ENCODE measurements at regions not wholly inside any gene's neighbourhood (a gene's known extent, or its start where the extent isn't known, plus 50 kb on each side); places are given as distances from the start of the nearest gene placed in this dataset.

DNA sequence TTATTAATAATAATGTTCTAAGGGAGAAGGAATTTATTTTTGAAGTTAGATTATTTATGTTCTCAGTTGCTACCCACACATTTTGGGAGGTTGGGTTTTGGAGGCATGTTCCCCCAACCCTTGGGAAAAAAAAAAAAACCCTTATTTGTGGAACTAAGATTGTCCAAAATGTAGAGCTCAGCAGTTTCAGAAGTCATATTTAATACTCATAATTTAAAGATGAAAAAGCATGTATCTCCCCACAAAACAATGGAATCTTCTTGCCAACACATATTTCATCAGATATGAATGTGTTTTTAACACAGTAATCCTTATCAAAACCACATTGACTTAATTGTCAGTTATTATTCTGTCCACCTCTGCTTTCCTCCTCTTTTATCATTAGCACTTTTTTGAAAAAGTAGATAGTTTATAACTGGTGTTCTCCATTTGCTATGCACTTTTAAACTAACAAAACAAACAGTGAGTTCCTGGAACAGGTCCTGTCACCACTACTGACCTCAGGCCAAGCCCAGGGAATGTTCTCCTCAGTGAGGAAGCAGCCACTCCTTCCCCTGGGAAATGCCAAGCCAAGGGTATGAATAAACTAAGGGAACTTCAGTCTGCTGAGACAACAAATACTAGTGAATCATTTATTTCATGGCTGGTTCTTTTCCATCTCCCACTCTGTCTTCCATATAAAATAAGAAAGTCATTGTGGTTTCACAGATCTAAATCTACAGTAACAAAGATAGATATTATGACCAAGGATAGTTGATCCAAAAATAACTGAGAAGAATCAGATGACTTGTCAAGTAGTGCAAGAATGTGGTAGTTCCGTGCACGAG is 414.4 kb upstream of the ALCAM start:
- no peak overlapping the region for H3K27ac Mint-ChIP-seq
- ATAC-seq (no peak), DNase-seq (ENCODE audit: low spot score in 2 of 2) (no peak)
- H3K36me3 Mint-ChIP-seq = no peaks in the 10 kb centered on the region
- H3K9me3 Mint-ChIP-seq = peaks cover 10 to 12% of the 10 kb centered on the region in 2 donors

DNA sequence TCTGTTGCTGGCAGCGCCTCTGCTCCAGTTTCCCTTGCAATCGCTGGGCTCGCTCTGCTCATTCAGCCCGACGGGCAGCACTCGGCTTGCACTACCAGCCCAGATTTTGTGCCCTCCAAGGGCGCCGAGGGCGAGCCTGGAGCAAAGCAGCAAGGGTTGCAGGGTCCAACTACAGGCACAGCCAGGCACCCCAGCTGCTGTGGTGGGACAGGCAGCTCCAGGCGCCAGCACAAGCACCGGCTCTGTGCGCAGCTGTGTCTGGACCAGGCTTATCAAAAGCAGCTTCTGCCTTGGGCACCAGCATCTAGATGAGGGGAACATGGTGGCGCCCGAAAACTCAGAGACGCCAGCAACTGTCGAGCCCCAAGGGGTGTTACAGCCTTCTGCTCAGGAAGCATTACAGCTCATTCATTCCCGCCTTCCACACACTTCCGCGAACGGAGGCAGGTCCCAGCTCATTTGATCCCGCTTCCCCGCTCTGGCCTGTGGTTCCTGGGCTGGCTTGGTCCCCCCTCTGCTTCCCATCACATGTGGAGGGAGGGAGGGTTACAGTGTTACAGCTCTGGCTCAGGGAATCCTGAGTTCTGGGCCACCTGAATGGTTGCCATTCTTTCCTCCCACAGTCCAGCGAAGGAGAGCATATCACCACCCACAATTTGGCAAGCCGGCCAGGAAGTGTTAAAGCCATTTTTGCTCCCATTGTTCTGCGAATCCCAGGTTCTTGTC is 409.9 kb upstream of the ALCAM start:
- no peak for ATAC-seq
- H3K9me3 Mint-ChIP-seq = no peaks in the 10 kb centered on the region

GRCh38 chr3:104960579-104960978 is 406.1 kb upstream of the ALCAM start:
- H3K9me3 Mint-ChIP-seq = no peaks in the 10 kb centered on the region
- ATAC-seq (no peak), DNase-seq (ENCODE audit: low spot score in 2 of 2) (no peak)
- no peak overlapping the region for H3K27ac Mint-ChIP-seq
- no peaks in the 10 kb centered on the region for H3K36me3 Mint-ChIP-seq

More for the DNA sequence above, 409.9 kb upstream of the ALCAM start:
- no peaks in the 10 kb centered on the region for H3K36me3 Mint-ChIP-seq
- DNase-seq (ENCODE audit: low spot score in 2 of 2) = no peak
- no peak overlapping the region for H3K27ac Mint-ChIP-seq

- H3K27ac Mint-ChIP-seq = no peak overlapping the region
- DNase-seq (ENCODE audit: low spot score in 2 of 2) = no peak
- ATAC-seq = no peak
- H3K36me3 Mint-ChIP-seq = no peaks in the 10 kb centered on the region
- no peaks in the 10 kb centered on the region for H3K9me3 Mint-ChIP-seq
Observed at GRCh38 chr3:104961851-104962250, 404.9 kb upstream of the ALCAM start.

- Mint-ChIP-seq H3K27ac (no peak overlapping the region), H3K36me3 (no peaks in the 10 kb centered on the region), H3K9me3 (no peaks in the 10 kb centered on the region)
- ATAC-seq (no peak), DNase-seq (ENCODE audit: low spot score in 2 of 2) (no peak)
Observed at GRCh38 chr3:104974316-104974715, 392.4 kb upstream of the ALCAM start.

DNA sequence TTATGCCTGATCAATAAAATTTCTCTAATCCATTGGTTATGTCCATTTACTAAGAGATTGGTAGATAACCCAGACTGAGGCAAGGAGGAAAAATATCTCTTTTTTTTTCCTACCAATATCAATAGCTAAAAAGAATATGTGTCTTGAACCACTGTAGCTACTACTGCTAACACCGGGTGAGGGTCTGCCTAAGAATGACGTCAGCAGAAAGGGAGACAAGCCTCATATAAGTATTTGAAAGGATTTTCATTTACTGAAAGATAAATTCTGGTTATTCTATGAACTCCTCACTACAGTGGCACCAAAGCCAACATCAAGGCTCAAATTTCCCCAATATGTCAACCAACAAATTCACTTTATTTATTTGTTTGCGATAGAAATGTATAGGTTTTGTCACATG is 389.0 kb upstream of the ALCAM start:
- H3K36me3 Mint-ChIP-seq = no peaks in the 10 kb centered on the region
- no peaks in the 10 kb centered on the region for H3K9me3 Mint-ChIP-seq
- DNase-seq (ENCODE audit: low spot score in 2 of 2) = no peak
- no peak overlapping the region for H3K27ac Mint-ChIP-seq
- ATAC-seq = no peak

DNA sequence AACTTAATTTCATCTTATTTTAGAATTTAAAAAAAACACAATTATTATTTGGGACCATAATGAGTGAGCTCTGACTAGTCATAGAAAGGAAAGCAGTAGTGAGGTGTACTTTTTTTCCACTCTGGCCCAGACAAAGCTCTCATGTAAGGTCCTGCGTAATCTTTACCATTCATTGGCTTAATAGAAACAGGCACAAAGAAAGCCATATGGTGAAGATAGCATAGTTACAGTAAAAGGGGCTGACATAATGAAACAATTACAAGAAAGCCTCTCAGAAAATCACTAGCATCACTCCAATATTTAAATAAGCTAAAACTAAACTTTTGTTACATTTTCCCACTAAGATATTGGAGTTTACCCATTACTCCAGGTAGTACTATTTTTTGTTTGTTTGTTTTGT is 384.6 kb upstream of the ALCAM start:
- no peak for DNase-seq (ENCODE audit: low spot score in 2 of 2)
- Mint-ChIP-seq H3K27ac (no peak overlapping the region), H3K36me3 (no peaks in the 10 kb centered on the region), H3K9me3 (no peaks in the 10 kb centered on the region)
- ATAC-seq = no peak

GRCh38 chr3:104987859-104988258 is 378.9 kb upstream of the ALCAM start:
- H3K36me3 Mint-ChIP-seq = no peaks in the 10 kb centered on the region
- no peak overlapping the region for H3K27ac Mint-ChIP-seq
- DNase-seq (ENCODE audit: low spot score in 2 of 2) = no peak
- H3K9me3 Mint-ChIP-seq = no peaks in the 10 kb centered on the region
- ATAC-seq = no peak

DNA sequence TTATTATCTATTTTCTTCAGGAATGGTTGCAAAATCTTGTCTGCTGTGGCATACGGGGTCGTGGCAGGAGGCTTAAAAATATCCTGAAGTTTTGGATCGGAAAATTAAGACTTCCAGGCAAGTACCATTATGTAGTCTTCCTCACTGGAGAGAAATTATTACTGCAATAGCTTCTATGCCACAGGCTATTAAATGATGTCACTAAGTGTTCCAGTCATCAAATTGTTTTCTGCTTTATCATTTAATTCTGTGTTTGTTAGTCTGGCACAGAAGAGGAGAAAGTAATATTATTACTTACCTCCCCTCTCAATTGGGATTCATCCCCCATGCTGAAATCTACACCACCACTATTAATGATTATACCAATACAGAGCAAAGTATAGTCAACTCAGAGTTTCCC is 378.2 kb upstream of the ALCAM start:
- no peak for ATAC-seq
- H3K9me3 Mint-ChIP-seq = no peaks in the 10 kb centered on the region
- H3K36me3 Mint-ChIP-seq = no peaks in the 10 kb centered on the region
- no peak overlapping the region for H3K27ac Mint-ChIP-seq
- DNase-seq (ENCODE audit: low spot score in 2 of 2) = no peak

DNA sequence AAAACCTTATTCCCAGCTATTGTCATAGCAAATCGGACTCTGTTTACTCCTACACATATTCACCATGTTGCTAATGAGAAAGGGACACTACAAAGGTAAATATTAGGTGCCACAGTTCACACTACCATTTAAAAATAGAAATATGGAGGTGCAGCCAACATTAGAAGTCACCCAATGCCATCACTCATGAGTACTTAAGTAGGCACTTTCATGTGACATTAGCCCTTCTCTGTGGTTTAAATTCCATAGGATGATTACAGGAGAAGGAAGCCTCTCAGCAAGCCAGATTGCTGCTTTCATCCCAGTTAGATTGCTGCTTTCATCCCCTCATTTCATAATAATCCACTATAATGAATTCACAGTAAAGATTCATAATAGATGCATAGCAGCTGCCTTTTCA is 376.8 kb upstream of the ALCAM start:
- no peak for DNase-seq (ENCODE audit: low spot score in 2 of 2)

GRCh38 chr3:104990758-104991157 is 376.0 kb upstream of the ALCAM start:
- no peak for DNase-seq (ENCODE audit: low spot score in 2 of 2)
- Mint-ChIP-seq H3K27ac (no peak overlapping the region), H3K9me3 (no peaks in the 10 kb centered on the region), H3K36me3 (no peaks in the 10 kb centered on the region)
- ATAC-seq = no peak

More for the DNA sequence above, 376.8 kb upstream of the ALCAM start:
- H3K36me3 Mint-ChIP-seq = no peaks in the 10 kb centered on the region
- H3K27ac Mint-ChIP-seq = no peak overlapping the region
- H3K9me3 Mint-ChIP-seq = no peaks in the 10 kb centered on the region
- no peak for ATAC-seq

DNA sequence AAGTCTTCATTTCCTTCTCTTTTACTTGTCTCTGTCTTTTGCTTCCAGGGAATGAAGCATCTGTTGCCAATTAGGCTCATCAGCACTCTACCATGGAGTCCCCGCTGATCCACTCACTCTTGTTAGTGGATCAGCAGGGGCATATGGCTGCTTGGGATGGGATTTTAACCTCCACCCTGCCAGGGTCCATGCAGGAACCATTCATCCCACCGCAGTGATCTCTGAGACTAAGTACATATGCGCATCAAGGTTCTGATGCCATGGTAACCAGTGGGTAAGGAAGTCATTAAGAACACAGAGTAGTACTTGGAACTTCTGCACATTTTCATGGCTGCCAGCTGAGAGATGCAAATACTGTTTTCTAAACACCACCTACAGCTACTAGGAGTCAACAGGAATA is 374.0 kb upstream of the ALCAM start:
- H3K9me3 Mint-ChIP-seq = no peaks in the 10 kb centered on the region
- no peaks in the 10 kb centered on the region for H3K36me3 Mint-ChIP-seq
- H3K27ac Mint-ChIP-seq = no peak overlapping the region
- ATAC-seq = no peak
- DNase-seq (ENCODE audit: low spot score in 2 of 2) = no peak

DNA sequence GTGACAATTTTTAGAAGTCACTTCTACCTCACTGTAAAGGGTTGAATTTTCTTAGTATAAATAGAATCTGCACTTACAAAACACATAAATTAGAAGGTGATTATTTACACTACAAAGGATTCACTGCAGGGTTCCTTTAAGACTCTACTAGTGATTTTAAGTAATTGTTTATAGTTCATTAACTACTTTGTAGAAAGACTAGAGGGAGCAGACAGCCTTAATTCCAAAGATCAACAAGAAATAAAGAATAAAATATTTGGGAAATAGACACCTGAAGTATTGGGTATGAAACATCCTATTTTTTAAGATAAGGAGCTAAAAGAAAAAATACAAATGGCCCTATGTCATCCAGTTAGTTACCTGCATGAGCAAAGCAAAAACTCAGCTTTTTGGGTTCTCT is 360.5 kb upstream of the ALCAM start:
- ATAC-seq (no peak), DNase-seq (ENCODE audit: low spot score in 2 of 2) (no peak)
- H3K9me3 Mint-ChIP-seq = peaks cover 0 to 8% of the 10 kb centered on the region in 2 donors
- H3K36me3 Mint-ChIP-seq = no peaks in the 10 kb centered on the region
- H3K27ac Mint-ChIP-seq = no peak overlapping the region

DNA sequence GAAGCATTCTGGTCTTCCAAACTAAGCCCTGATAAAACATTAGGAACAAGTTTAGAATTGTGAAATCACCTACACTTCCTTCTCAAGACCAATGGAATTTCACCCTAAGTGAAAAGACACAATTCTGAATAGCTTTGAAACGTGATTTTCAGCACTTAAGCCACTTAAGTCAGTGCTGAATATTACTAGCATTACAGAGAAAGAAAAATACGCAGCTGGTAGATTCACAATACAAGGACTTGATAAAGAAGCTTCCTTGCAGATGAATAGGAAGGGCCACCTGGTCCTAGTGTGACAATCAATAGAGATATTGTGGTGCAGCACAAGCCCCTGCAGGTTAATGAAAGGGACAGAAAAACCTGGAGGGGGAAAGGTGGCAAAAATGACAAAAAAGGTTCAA is 353.1 kb upstream of the ALCAM start:
- H3K9me3 Mint-ChIP-seq = peaks cover 0 to 5% of the 10 kb centered on the region in 2 donors
- ATAC-seq (no peak), DNase-seq (ENCODE audit: low spot score in 2 of 2) (no peak)
- no peaks in the 10 kb centered on the region for H3K36me3 Mint-ChIP-seq
- no peak overlapping the region for H3K27ac Mint-ChIP-seq

- DNase-seq (ENCODE audit: low spot score in 2 of 2) = no peak
- Mint-ChIP-seq H3K36me3 (no peaks in the 10 kb centered on the region), H3K27ac (no peak overlapping the region), H3K9me3 (peaks cover 0 to under 1% of the 10 kb centered on the region in 2 donors)
- no peak for ATAC-seq
Observed at GRCh38 chr3:105014631-105015030, 352.1 kb upstream of the ALCAM start.

- no peak for DNase-seq (ENCODE audit: low spot score in 2 of 2)
- H3K27ac Mint-ChIP-seq = no peak overlapping the region
- no peaks in the 10 kb centered on the region for H3K36me3 Mint-ChIP-seq
- no peak for ATAC-seq
- H3K9me3 Mint-ChIP-seq = no peaks in the 10 kb centered on the region
Observed at GRCh38 chr3:105022813-105023212, 343.9 kb upstream of the ALCAM start.

GRCh38 chr3:105030211-105030610 is 336.5 kb upstream of the ALCAM start:
- DNase-seq (ENCODE audit: low spot score in 2 of 2) = no peak
- Mint-ChIP-seq H3K27ac (no peak overlapping the region), H3K36me3 (no peaks in the 10 kb centered on the region), H3K9me3 (peaks cover 0 to 2% of the 10 kb centered on the region in 2 donors)
- no peak for ATAC-seq

GRCh38 chr3:105032541-105032940 is 334.2 kb upstream of the ALCAM start:
- Mint-ChIP-seq H3K27ac (no peak overlapping the region), H3K9me3 (peaks cover 0 to 2% of the 10 kb centered on the region in 2 donors), H3K36me3 (no peaks in the 10 kb centered on the region)
- ATAC-seq = no peak
- no peak for DNase-seq (ENCODE audit: low spot score in 2 of 2)

Measured in activated naive CD4-positive, alpha-beta T cell treated with anti-CD3 and anti-CD28 coated beads, Interleukin-2, amount 50 U/mL, for 72 hours (primary cell).